HCT116 (cell line): ENCODE measurements at regions not wholly inside any gene's neighbourhood (a gene's known extent, or its start where the extent isn't known, plus 50 kb on each side); places are given as distances from the start of the nearest gene placed in this dataset.

Source experiments
- ATAC-seq: fragments of 200-7000 bp; cut with Tn5 transposase; 2 replicates; pipeline ENCODE4 v1.9.1; 2020; ENCODE audit warnings: mild to moderate bottlenecking, moderate library complexity
- BruUV-seq: library from RNA; stranded (reverse); fragments of 400-500 nt; replicated peaks from 2 replicates; lab custom pipeline; 2021; lab: Mats Ljungman, UMichigan
- CTCF ChIA-PET: fragments of 300-600 bp; sonication (Branson Sonifier 250); formaldehyde crosslinking; loops from one replicate; lab custom pipeline; 2021; ENCODE audit warnings: antibody characterized with exemption; lab: Charles Lee
- POLR2A ChIA-PET: fragments of 300-600, 350-600 bp; sonication (Branson Sonifier 250); formaldehyde crosslinking; loops from one replicate; lab custom pipeline; 2021; ENCODE audit warnings: antibody characterized with exemption; lab: Charles Lee
- RAD21 ChIA-PET, 2 experiments: fragments of 300-600 bp; sonication (Branson Sonifier 250); formaldehyde crosslinking; loops; one replicate each; lab custom pipeline; 2023; ENCODE audit warnings: low total read pairs in 2 of 2; ENCODE audit not compliant: uncharacterized antibody in 2 of 2, unreplicated experiment in 2 of 2, low non-redundant PET in 1 of 2; lab: Charles Lee
- DNase-seq: peaks from one replicate; pipeline ENCODE4 v3.0.0-alpha.2; 2010; ENCODE audit warnings: low read depth, low spot score
- H2AFZ ChIP-seq: fragments of 200-600 bp; shearing (Covaris generic), sonication (generic); 2 replicates; pipeline ENCODE4 v1.6.1; 2017; ENCODE audit warnings: low read depth, mixed run types, mixed read lengths, antibody characterized with exemption, low read length; ENCODE audit not compliant: poor library complexity, severe bottlenecking
- H3K27ac ChIP-seq: 2 replicates; pipeline ENCODE4 v1.5.1; 2012; ENCODE audit warnings: low read depth, low read length
- H3K27me3 ChIP-seq: fragments of 200-600 bp; sonication (generic); 2 replicates; pipeline ENCODE4 v1.6.1; 2016; ENCODE audit warnings: mixed run types, low read length, mixed read lengths; ENCODE audit not compliant: insufficient read depth
- H3K36me3 ChIP-seq, 2 experiments: fragments of 200-500 bp in 1 of 2; fragments of 200-600 bp in 1 of 2; sonication (Bioruptor generic) in 1 of 2; sonication (generic) in 1 of 2; 2 replicates each; pipeline versions ENCODE4 v1.5.1 to v1.6.1; 2014 to 2016; ENCODE audit warnings: low read length in 2 of 2, inconsistent platforms in 1 of 2, mixed read lengths in 1 of 2, mixed run types in 1 of 2; ENCODE audit not compliant: insufficient read depth in 2 of 2, control insufficient read depth in 1 of 2
- H3K4me1 ChIP-seq, 2 experiments: fragments of 200-600 bp in 1 of 2; sonication (generic) in 1 of 2; 2 replicates each; pipeline versions ENCODE4 v1.5.1 to v1.6.1; 2012 to 2017; ENCODE audit warnings: low read length in 2 of 2, inconsistent platforms in 1 of 2, mild to moderate bottlenecking in 1 of 2, mixed read lengths in 1 of 2, mixed run types in 1 of 2, moderate library complexity in 1 of 2; ENCODE audit not compliant: insufficient read depth in 2 of 2, control insufficient read depth in 1 of 2
- H3K4me2 ChIP-seq: fragments of 200-600 bp; sonication (generic); 2 replicates; pipeline ENCODE4 v1.6.1; 2017; ENCODE audit warnings: mixed run types, low read length, mixed read lengths
- H3K4me3 ChIP-seq, 2 experiments: fragments of 200-600 bp in 1 of 2; sonication (generic) in 1 of 2; replicated peaks in 1 of 2; 2 replicates each; pipeline ENCODE4 v1.5.1; 2011 to 2016; ENCODE audit warnings: low read length in 2 of 2, control low read depth in 1 of 2, low read depth in 1 of 2, mild to moderate bottlenecking in 1 of 2, mixed read lengths in 1 of 2, mixed run types in 1 of 2
- H3K79me2 ChIP-seq: fragments of 200-600 bp; sonication (generic); 2 replicates; pipeline ENCODE4 v1.6.1; 2017; ENCODE audit warnings: mild to moderate bottlenecking, mixed run types, low read length, moderate library complexity, mixed read lengths; ENCODE audit not compliant: insufficient read depth
- H3K9ac ChIP-seq: fragments of 200-600 bp; sonication (generic); 2 replicates; pipeline ENCODE4 v1.6.1; 2016; ENCODE audit warnings: low read length, mixed read lengths
- H3K9me2 ChIP-seq: fragments of 200-600 bp; sonication (generic), shearing (Covaris generic); 2 replicates; pipeline ENCODE4 v1.6.1; 2017; ENCODE audit warnings: mixed run types, mild to moderate bottlenecking, moderate library complexity; ENCODE audit not compliant: insufficient read depth
- H3K9me3 ChIP-seq, 2 experiments: fragments of 200-500 bp in 1 of 2; fragments of 200-600 bp in 1 of 2; sonication (Bioruptor generic) in 1 of 2; sonication (generic) in 1 of 2; 2 replicates each; pipeline ENCODE4 v1.6.1; 2014 to 2017; ENCODE audit warnings: low read length in 2 of 2, mixed read lengths in 2 of 2, inconsistent platforms in 1 of 2, low read depth in 1 of 2, mild to moderate bottlenecking in 1 of 2, mixed run types in 1 of 2, moderate library complexity in 1 of 2; ENCODE audit not compliant: control insufficient read depth in 1 of 2, insufficient read depth in 1 of 2
- H4K20me1 ChIP-seq: fragments of 200-600 bp; sonication (generic), shearing (Covaris generic); 2 replicates; pipeline ENCODE4 v1.6.1; 2017; ENCODE audit warnings: mixed run types, mild to moderate bottlenecking, moderate library complexity; ENCODE audit not compliant: insufficient read depth
- CBX3 ChIP-seq: IDR thresholded peaks from 2 replicates; pipeline ENCODE4 v1.6.1; 2012; ENCODE audit warnings: low read depth
- CEBPB ChIP-seq: IDR thresholded peaks from 2 replicates; pipeline ENCODE4 v1.6.1; 2012; ENCODE audit warnings: low read depth
- CTCF ChIP-seq, 3 experiments: fragments of 200-600 bp in 1 of 3; sonication (generic) in 1 of 3; IDR thresholded peaks in 2 of 3; conservative IDR thresholded peaks in 1 of 3; 2 replicates each; pipeline ENCODE4 v1.5.1; 2012 to 2017; ENCODE audit warnings: low read depth in 2 of 3, low read length in 2 of 3, antibody characterized with exemption in 1 of 3, borderline replicate concordance in 1 of 3, control low read depth in 1 of 3, mild to moderate bottlenecking in 1 of 3, mixed read lengths in 1 of 3, mixed run types in 1 of 3, moderate library complexity in 1 of 3; ENCODE audit not compliant: insufficient read depth in 1 of 3
- EGR1 ChIP-seq: IDR thresholded peaks from 2 replicates; pipeline ENCODE4 v1.6.1; 2012; ENCODE audit warnings: low read depth
- EZH2phosphoT487 ChIP-seq: fragments of 200-600 bp; IDR thresholded peaks from 2 replicates; pipeline ENCODE4 v1.6.1; 2018; ENCODE audit warnings: antibody characterized with exemption, borderline replicate concordance
- JUND ChIP-seq: IDR thresholded peaks from 2 replicates; pipeline ENCODE4 v1.6.1; 2012
- POLR2AphosphoS5 ChIP-seq: IDR thresholded peaks from 2 replicates; pipeline ENCODE4 v1.6.1; 2011; ENCODE audit warnings: mild to moderate bottlenecking, low read depth, low read length, moderate library complexity
- RAD21 ChIP-seq: IDR thresholded peaks from 2 replicates; pipeline ENCODE4 v1.6.1; 2012; ENCODE audit warnings: low read depth, mild to moderate bottlenecking
- SRF ChIP-seq: IDR thresholded peaks from 2 replicates; pipeline ENCODE4 v1.6.1; 2012; ENCODE audit warnings: low read depth
- TCF7L2 ChIP-seq: IDR thresholded peaks from 2 replicates; pipeline ENCODE4 v1.7.0; 2011; ENCODE audit warnings: borderline replicate concordance, inconsistent platforms; ENCODE audit not compliant: insufficient read depth, insufficient read length; ENCODE audit errors: extremely low read depth
- ZBTB33 ChIP-seq: IDR thresholded peaks from 2 replicates; pipeline ENCODE4 v1.6.1; 2011; ENCODE audit warnings: mild to moderate bottlenecking, low read length, moderate library complexity; ENCODE audit not compliant: insufficient replicate concordance; ENCODE audit errors: extremely low read depth
- intact Hi-C: fragments of 100-400 bp; cut with micrococcal nuclease; formaldehyde crosslinking; loops from 2 replicates; pipeline ENCODE4 v1.10.0; 2022

DNA sequence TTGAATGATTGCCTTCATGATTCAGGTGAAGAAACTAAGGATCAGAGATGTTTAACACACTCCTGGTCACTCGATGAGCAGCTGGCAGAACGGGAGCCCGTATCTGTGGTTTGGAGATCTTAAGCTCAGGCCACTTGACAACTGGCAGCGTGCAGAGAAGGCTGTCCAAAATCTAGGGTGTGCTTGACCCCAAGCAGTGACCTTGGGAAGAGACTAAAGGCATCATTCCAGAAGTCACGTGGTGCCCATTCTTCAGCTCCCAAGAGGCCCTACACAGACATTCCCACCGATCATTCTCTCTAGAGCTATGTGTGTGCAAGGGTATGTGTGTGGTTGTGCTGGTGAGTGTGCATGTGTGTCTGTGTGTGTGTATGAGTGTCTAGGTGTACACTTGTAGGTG is 493.8 kb downstream of the TCERG1L start:
- Histone ChIP-seq H3K79me2 (no peaks in the 10 kb centered on the region), H3K27ac (no peak overlapping the region), H3K4me3 (no peak overlapping the region), H3K9me2 (no peaks in the 10 kb centered on the region), H3K27me3 (no peaks in the 10 kb centered on the region), H4K20me1 (no peaks in the 10 kb centered on the region), H3K36me3 (no peaks in the 10 kb centered on the region), H2AFZ (no peak overlapping the region), H3K4me2 (no peak overlapping the region), H3K4me1 (no peaks in the 10 kb centered on the region), H3K9ac (no peak overlapping the region), H3K9me3 (no peaks in the 10 kb centered on the region)
- POLR2A ChIA-PET = no interaction called here
- DNase-seq (no peak), ATAC-seq (no peak)
- BruUV-seq = no TSS peak
- TF ChIP-seq SRF (no peak), CTCF (IDR thresholded peaks at IDR 0.05 in 2 of 3, conservative IDR thresholded peaks at IDR 0.05 in 1 of 3; ENCODE audit: borderline replicate concordance in 1 of 3, insufficient read depth in 1 of 3, low read depth in 2 of 3, low read length in 2 of 3) (no peak), CEBPB (no peak), ZBTB33 (no peak), EZH2phosphoT487 (no peak), TCF7L2 (no peak), EGR1 (no peak), CBX3 (no peak), RAD21 (no peak), POLR2AphosphoS5 (no peak), JUND (no peak)
- intact Hi-C loops = no loop called here
- RAD21 ChIA-PET = no interaction called here
- CTCF ChIA-PET = no interaction called here
